ENCODE measurements at regions not wholly inside any gene's neighbourhood (a gene's known extent, or its start where the extent isn't known, plus 50 kb on each side); places are given as distances from the start of the nearest gene placed in this dataset.
"Not testable (repeated sequence)": the region's sequence is repeated elsewhere in the genome, so short reads cannot be mapped to it uniquely, and the experiment has no call there.

DNA sequence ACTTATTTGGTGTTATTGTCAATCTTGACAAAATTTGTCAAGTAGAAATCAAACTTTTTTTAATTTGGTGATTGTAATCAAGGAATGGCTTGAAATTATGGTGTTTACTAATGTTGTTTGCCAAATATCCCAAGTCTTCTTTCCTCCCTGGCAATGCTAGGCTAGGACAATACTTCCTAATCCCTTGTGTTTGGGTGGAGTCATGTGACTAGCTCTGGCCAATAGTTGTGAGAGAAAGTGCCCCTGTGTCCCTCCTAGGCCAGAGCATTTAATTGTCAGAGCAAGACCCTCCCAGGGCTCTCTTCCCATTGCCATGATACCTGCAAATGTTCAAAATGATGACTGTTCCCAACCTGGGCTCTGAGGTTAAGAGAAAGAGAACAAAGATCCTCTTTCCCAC is 132.7 kb downstream of the ANXA2 start:
- no peak for DNase-seq (ENCODE audit: low spot score)

DNA sequence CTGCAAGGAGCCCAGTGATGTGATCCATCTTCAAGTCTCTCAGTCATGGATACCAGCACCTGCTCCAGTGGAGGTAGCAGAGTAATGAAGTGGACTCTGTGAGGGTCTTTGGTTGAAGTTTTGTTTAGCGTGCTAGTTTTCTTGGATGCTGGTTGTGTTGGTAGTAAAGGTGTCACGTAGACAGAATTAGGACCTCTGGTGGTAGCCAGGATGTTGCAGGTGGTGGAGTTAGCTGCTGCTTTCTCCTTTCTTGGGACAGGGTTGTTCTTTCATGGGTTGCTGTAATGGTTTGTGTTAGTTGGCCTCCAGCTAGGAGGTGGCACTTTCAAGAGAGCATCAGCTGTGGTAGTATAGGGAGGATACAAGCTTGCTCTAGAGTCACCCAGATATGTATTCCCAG is 125.2 kb downstream of the ANXA2 start:
- no peak for DNase-seq (ENCODE audit: low spot score)

DNA sequence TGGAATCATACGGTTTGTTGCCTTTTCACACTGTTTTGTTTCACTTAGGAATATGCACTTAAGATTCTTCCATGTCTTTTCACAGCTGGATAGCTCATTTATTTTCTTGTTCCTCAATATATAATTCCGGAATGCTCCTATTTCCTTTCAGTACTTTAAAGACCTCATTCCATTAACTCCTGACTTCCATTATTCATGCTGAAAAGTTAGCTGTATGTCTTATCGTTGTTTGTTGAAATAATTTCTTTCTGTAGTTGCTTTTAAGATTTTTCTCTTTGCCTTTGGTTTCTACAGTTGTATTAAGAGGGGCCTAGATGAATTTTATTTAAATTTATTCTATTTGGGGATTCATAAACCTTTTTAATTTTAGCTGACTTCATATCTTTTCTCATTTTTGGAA is 122.2 kb downstream of the ANXA2 start:
- no peak for DNase-seq (ENCODE audit: low spot score)

DNA sequence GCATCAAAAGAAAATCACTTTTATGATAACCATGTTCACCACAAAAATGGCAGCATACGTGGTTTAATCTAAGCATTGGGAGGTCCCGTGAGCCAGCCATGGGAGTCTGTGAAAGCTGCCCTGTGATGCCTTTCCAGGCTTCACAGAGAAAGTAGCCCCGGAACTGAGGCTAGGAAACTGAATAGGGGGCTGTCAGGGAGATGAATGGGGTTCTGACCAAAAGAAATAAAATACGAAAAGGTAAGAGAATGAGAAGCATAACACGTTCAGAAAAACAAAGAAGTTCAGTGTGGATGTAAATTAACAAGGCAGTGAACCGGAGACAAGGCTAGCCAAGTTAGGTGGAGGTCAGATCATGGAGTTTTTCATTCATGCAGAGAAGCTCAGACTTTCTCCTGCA is 118.9 kb downstream of the ANXA2 start:
- DNase-seq (ENCODE audit: low spot score) = no peak

DNA sequence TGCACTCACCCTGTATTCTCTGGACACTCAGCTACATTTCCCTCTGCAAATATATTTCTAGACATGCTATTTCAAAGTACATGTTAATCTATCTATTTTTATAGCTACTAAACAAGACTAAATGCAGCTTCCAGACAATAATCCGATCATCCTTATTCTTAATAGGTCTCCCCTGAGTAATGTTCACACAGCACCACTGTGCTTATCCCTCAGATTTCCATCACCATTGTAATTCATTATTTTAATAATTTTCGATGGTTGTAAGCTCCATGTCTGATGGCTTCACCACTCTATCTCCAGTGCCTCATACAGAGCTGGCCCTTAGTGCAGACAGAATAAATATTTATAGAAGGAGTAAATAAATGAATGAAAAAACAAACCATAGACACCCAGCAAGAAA is 117.5 kb downstream of the ANXA2 start:
- DNase-seq (ENCODE audit: low spot score) = no peak

DNA sequence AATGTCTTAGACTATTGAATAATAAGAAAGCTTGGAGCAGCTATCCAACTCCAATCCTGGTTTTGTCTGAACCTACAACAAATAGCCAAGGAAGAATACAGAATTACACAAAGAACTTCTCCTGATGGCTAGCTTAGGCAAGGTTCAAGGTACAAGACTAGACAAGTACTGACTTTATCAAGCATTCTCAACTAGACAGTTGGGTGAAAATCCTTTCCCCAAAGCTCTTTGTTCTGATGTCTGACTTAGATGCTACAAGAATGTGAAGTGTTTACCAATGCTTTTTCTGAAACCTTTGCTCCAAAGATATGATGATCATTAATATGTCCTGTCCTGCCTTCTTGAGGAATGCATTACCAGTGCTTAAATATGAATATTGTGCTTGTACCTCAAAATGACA is 113.8 kb downstream of the ANXA2 start:
- DNase-seq (ENCODE audit: low spot score) = no peak

DNA sequence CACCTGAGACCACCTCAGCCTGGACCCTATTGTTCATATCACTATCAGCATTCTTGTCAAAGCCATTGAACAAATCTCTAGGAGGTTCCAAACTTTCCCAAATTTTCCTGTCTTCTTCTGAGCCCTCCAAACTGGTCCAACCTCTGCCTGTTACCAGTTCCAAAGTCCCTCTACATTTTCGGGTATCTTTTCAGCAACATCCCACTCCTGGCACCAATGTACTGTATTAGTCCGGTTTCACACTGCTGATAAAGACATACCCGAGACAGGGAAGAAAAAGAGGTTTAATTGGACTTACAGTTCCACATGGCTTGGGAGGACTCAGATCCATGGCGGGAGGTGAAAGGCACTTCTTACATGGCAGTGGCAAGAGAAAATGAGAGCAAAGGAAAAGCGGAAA is 101.9 kb downstream of the ANXA2 start:
- not testable (repeated sequence) for DNase-seq (ENCODE audit: low spot score)

DNA sequence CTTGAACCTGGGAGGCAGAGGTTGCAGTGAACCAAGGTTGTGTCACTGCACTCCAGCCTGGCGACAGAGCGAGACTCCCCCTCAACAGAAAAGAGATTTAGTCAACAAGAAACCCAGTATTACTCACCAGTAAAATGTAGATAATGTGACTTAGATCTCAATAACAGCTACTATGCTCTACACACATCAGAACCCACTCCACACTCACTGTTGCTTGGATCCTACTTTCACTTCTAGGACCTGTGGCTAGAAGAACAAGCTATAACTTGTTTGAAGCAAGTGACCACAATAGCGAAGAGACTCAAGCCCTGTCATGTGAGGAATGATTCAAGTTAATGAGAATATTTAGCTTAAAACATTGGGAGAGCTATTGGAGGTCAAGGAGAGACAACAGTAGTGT is 100.7 kb downstream of the ANXA2 start:
- no peak for DNase-seq (ENCODE audit: low spot score)
